Fibroblast of skin of scalp (primary cell): ENCODE measurements at regions not wholly inside any gene's neighbourhood (a gene's known extent, or its start where the extent isn't known, plus 50 kb on each side); places are given as distances from the start of the nearest gene placed in this dataset.

Experiments used
- DNase-seq: peaks from one replicate; pipeline ENCODE4 v3.0.0-alpha.2; 2013

GRCh38 chr5:38753776-38754175 is 92.0 kb upstream of the OSMR start:
- no peak for DNase-seq

GRCh38 chr5:38755181-38755580 is 90.6 kb upstream of the OSMR start:
- peak; percentile 80 for DNase-seq

GRCh38 chr5:38756068-38756467 is 89.7 kb upstream of the OSMR start:
- no peak for DNase-seq

- DNase-seq, result no peak
These were observed 88.2 kb upstream of the OSMR start for GRCh38 chr5:38757451-38758245.

GRCh38 chr5:38758774-38759600 is 86.8 kb upstream of the OSMR start:
- DNase-seq, result peak; percentile 42

- DNase-seq, result no peak
These were observed 80.8 kb upstream of the OSMR start for GRCh38 chr5:38764937-38765391.

- peak; percentile 60 for DNase-seq
These were observed 80.4 kb upstream of the OSMR start for GRCh38 chr5:38765399-38765861.

- DNase-seq, result no peak
These were observed 79.7 kb upstream of the OSMR start for GRCh38 chr5:38766151-38766550.

GRCh38 chr5:38768412-38769211 is 77.2 kb upstream of the OSMR start:
- DNase-seq, result no peak

GRCh38 chr5:38772471-38772870 is 73.3 kb upstream of the OSMR start:
- no peak for DNase-seq

GRCh38 chr5:38775218-38775840 is 70.5 kb upstream of the OSMR start:
- no peak for DNase-seq

GRCh38 chr5:38776149-38776896 is 69.5 kb upstream of the OSMR start:
- DNase-seq, result peak; percentile 14

GRCh38 chr5:38777111-38777510 is 68.7 kb upstream of the OSMR start:
- DNase-seq, result no peak

- peak; percentile 16 for DNase-seq
These were observed 65.5 kb upstream of the OSMR start for GRCh38 chr5:38780316-38780715.

- DNase-seq, result peak; percentile 86
These were observed 64.9 kb upstream of the OSMR start for GRCh38 chr5:38780945-38781344.

GRCh38 chr5:38782180-38782835 is 63.5 kb upstream of the OSMR start:
- no peak for DNase-seq

GRCh38 chr5:38783011-38783561 is 62.7 kb upstream of the OSMR start:
- DNase-seq, result peak; percentile 98

- DNase-seq, result no peak
These were observed 56.7 kb upstream of the OSMR start for GRCh38 chr5:38789134-38789533.

- no peak for DNase-seq
These were observed 56.0 kb upstream of the OSMR start for GRCh38 chr5:38789777-38790176.

- no peak for DNase-seq
These were observed 55.5 kb upstream of the OSMR start for GRCh38 chr5:38790268-38790667.

GRCh38 chr5:38790891-38791290 is 54.9 kb upstream of the OSMR start:
- DNase-seq, result peak; percentile 9
